IMR-90 (cell line): ENCODE measurements at regions not wholly inside any gene's neighbourhood (a gene's known extent, or its start where the extent isn't known, plus 50 kb on each side); places are given as distances from the start of the nearest gene placed in this dataset.

Source experiments
- ATAC-seq: fragments of 200-7000 bp; cut with Tn5 transposase; 2 replicates; pipeline ENCODE4 v1.9.1; 2020; ENCODE audit warnings: low read depth, mild to moderate bottlenecking, moderate library complexity
- BruUV-seq: library from RNA; stranded (reverse); fragments of 400-500 nt; replicated peaks from 2 replicates; lab custom pipeline; 2021; lab: Mats Ljungman, UMichigan
- CTCF ChIA-PET: fragments of 300-600 bp; formaldehyde crosslinking; extraction: SDS; loops from one replicate; lab custom pipeline; 2021; ENCODE audit warnings: antibody characterized with exemption; lab: Yijun Ruan, JAX
- POLR2A ChIA-PET: fragments of 300-600 bp; sonication (Branson Sonifier 250); formaldehyde crosslinking; loops from one replicate; lab custom pipeline; 2022; ENCODE audit warnings: antibody characterized with exemption; ENCODE audit not compliant: unreplicated experiment; lab: Charles Lee
- DNase-seq: peaks from one replicate; pipeline ENCODE4 v3.0.0; 2013
- H2AFZ ChIP-seq: replicated peaks from 2 replicates; pipeline ENCODE3; 2013; ENCODE audit warnings: low read length, mild to moderate bottlenecking; ENCODE audit not compliant: poor library complexity
- H2AK5ac ChIP-seq: 2 replicates; pipeline ENCODE4 v1.6.1; 2013; ENCODE audit warnings: low read depth, low read length, inconsistent platforms
- H2AK9ac ChIP-seq: replicated peaks from 2 replicates; pipeline ENCODE3; 2013; ENCODE audit warnings: mild to moderate bottlenecking, low read depth, low read length, moderate library complexity; ENCODE audit not compliant: poor library complexity
- H2BK120ac ChIP-seq: 2 replicates; pipeline ENCODE4 v1.6.1; 2013; ENCODE audit warnings: low read depth, low read length, inconsistent platforms
- H2BK15ac ChIP-seq: 3 replicates; pipeline ENCODE4 v1.6.1; 2013; ENCODE audit warnings: low read depth, low read length, inconsistent platforms
- H2BK20ac ChIP-seq: 2 replicates; pipeline ENCODE4 v1.6.1; 2013; ENCODE audit warnings: low read depth, mild to moderate bottlenecking, inconsistent platforms, low read length, moderate library complexity
- H2BK5ac ChIP-seq: 2 replicates; pipeline ENCODE4 v1.6.1; 2013; ENCODE audit warnings: mild to moderate bottlenecking, low read depth, low read length, inconsistent platforms; ENCODE audit not compliant: poor library complexity, severe bottlenecking
- H3K14ac ChIP-seq: replicated peaks from 2 replicates; pipeline ENCODE4 v1.6.1; 2013; ENCODE audit warnings: low read depth, low read length, inconsistent platforms
- H3K18ac ChIP-seq: 2 replicates; pipeline ENCODE4 v1.6.1; 2013; ENCODE audit warnings: low read depth, low read length, control low read depth
- H3K23ac ChIP-seq: 2 replicates; pipeline ENCODE4 v1.6.1; 2013; ENCODE audit warnings: low read depth, low read length, inconsistent platforms
- H3K27ac ChIP-seq: 2 replicates; pipeline ENCODE4 v1.5.1; 2013; ENCODE audit warnings: mild to moderate bottlenecking, control low read depth, low read length; ENCODE audit not compliant: insufficient read depth
- H3K27me3 ChIP-seq: 2 replicates; pipeline ENCODE4 v1.6.1; 2013; ENCODE audit warnings: low read length; ENCODE audit not compliant: control insufficient read depth, insufficient read depth
- H3K36me3 ChIP-seq: 2 replicates; pipeline ENCODE4 v1.6.1; 2013; ENCODE audit warnings: low read length, mixed read lengths; ENCODE audit not compliant: control insufficient read depth, insufficient read depth
- H3K4ac ChIP-seq: 2 replicates; pipeline ENCODE4 v1.6.1; 2013; ENCODE audit warnings: low read depth, low read length, inconsistent platforms
- H3K4me1 ChIP-seq: 2 replicates; pipeline ENCODE4 v1.6.1; 2013; ENCODE audit warnings: low read length, mixed read lengths; ENCODE audit not compliant: control insufficient read depth, insufficient read depth
- H3K4me2 ChIP-seq: 2 replicates; pipeline ENCODE4 v1.6.1; 2013; ENCODE audit warnings: low read depth, mild to moderate bottlenecking, control low read depth, low read length, moderate library complexity
- H3K4me3 ChIP-seq: 2 replicates; pipeline ENCODE4 v1.5.1; 2013; ENCODE audit warnings: low read depth, mild to moderate bottlenecking, control low read depth, low read length, moderate library complexity; ENCODE audit not compliant: insufficient read depth
- H3K56ac ChIP-seq: 2 replicates; pipeline ENCODE4 v1.6.1; 2013; ENCODE audit warnings: low read length, inconsistent platforms; ENCODE audit not compliant: insufficient read depth; ENCODE audit errors: extremely low read depth
- H3K79me1 ChIP-seq, 2 experiments: 2 replicates each; pipeline ENCODE4 v1.6.1; 2013; ENCODE audit warnings: low read length in 2 of 2, inconsistent platforms in 1 of 2, low read depth in 1 of 2
- H3K9ac ChIP-seq: 2 replicates; pipeline ENCODE4 v1.6.1; 2013; ENCODE audit warnings: low read depth, low read length, control low read depth
- H3K9me1 ChIP-seq: 2 replicates; pipeline ENCODE4 v1.6.1; 2013; ENCODE audit warnings: low read length, inconsistent platforms; ENCODE audit not compliant: insufficient read depth
- H3K9me3 ChIP-seq: 2 replicates; pipeline ENCODE4 v1.6.1; 2013; ENCODE audit warnings: low read length; ENCODE audit not compliant: control insufficient read depth, insufficient read depth
- H4K20me1 ChIP-seq: 2 replicates; pipeline ENCODE4 v1.6.1; 2013; ENCODE audit warnings: low read length, inconsistent platforms; ENCODE audit not compliant: insufficient read depth
- H4K5ac ChIP-seq: 2 replicates; pipeline ENCODE4 v1.6.1; 2013; ENCODE audit warnings: mild to moderate bottlenecking, low read depth, low read length, control low read depth
- H4K8ac ChIP-seq, 2 experiments: 2 replicates each; pipeline ENCODE4 v1.6.1; 2013; ENCODE audit warnings: low read depth in 2 of 2, low read length in 2 of 2, control low read depth in 1 of 2, inconsistent platforms in 1 of 2
- H4K91ac ChIP-seq: 2 replicates; pipeline ENCODE4 v1.6.1; 2013; ENCODE audit warnings: low read depth, low read length, inconsistent platforms; ENCODE audit not compliant: insufficient read depth
- BHLHE40 ChIP-seq: fragments of 150-350 bp; IDR thresholded peaks from 2 replicates; pipeline ENCODE4 v1.6.1; 2016; ENCODE audit warnings: mild to moderate bottlenecking, low read depth, low read length
- CEBPB ChIP-seq: IDR thresholded peaks from 2 replicates; pipeline ENCODE4 v1.6.1; 2012; ENCODE audit warnings: low read depth, low read length, improper control_type of control experiment
- CHD1 ChIP-seq: IDR thresholded peaks from 2 replicates; pipeline ENCODE4 v1.6.1; 2012; ENCODE audit warnings: low read depth, low read length, improper control_type of control experiment
- FOS ChIP-seq: fragments of 150-350 bp; IDR thresholded peaks from 2 replicates; pipeline ENCODE4 v1.6.1; 2016; ENCODE audit warnings: low read depth, low read length
- MAFK ChIP-seq: IDR thresholded peaks from 2 replicates; pipeline ENCODE4 v1.6.1; 2012; ENCODE audit warnings: low read depth, low read length, improper control_type of control experiment
- MAZ ChIP-seq: IDR thresholded peaks from 2 replicates; pipeline ENCODE4 v1.6.1; 2012; ENCODE audit warnings: low read depth, mild to moderate bottlenecking, low read length, improper control_type of control experiment, moderate library complexity, borderline replicate concordance
- MXI1 ChIP-seq: IDR thresholded peaks from 2 replicates; pipeline ENCODE4 v1.6.1; 2012; ENCODE audit warnings: low read depth, mild to moderate bottlenecking, low read length, moderate library complexity, borderline replicate concordance
- POLR2A ChIP-seq: IDR thresholded peaks from 2 replicates; pipeline ENCODE4 v1.6.1; 2012; ENCODE audit warnings: mild to moderate bottlenecking, low read depth, low read length
- RAD21 ChIP-seq: IDR thresholded peaks from 2 replicates; pipeline ENCODE4 v1.6.1; 2012; ENCODE audit warnings: low read length, improper control_type of control experiment
- RCOR1 ChIP-seq: IDR thresholded peaks from 2 replicates; pipeline ENCODE4 v1.6.1; 2012; ENCODE audit warnings: mild to moderate bottlenecking, low read length, improper control_type of control experiment; ENCODE audit not compliant: insufficient replicate concordance
- SMC3 ChIP-seq: fragments of 150-350 bp; IDR thresholded peaks from 2 replicates; pipeline ENCODE4 v1.6.1; 2016; ENCODE audit warnings: low read depth, mild to moderate bottlenecking, antibody characterized with exemption, low read length, moderate library complexity
- WGBS, 2 experiments: methylation state at CpG; one replicate each; pipeline versions ENCODE4 v1.1.5 to v1.1.7; 2013; ENCODE audit warnings: missing lambda C conversion rate in 2 of 2; ENCODE audit not compliant: insufficient read length in 1 of 2; ENCODE audit errors: extremely low coverage in 2 of 2; 5-methylcytosine and 5-hydroxymethylcytosine counted together
- dilution Hi-C: fragments of 300-500 bp; cut with HindIII; formaldehyde crosslinking; loops from one replicate; pipeline ENCODE4 v1.14.3; 2018; ENCODE audit warnings: low sequenced_read_pairs; ENCODE audit not compliant: unreplicated experiment
- in situ Hi-C: fragments of 300-500 bp; cut with MboI; formaldehyde crosslinking; loops from 3 replicates; pipeline ENCODE4 v1.14.3; 2019; ENCODE audit warnings: low sequenced_read_pairs, inconsistent platforms, mixed read lengths
- intact Hi-C: fragments of 100-400 bp; cut with micrococcal nuclease; formaldehyde crosslinking; loops from 2 replicates; pipeline ENCODE4 v1.10.0; 2022
- TF ChIP-seq, protein P1 (sequence below): fragments of 150-350 bp; IDR thresholded peaks from 2 replicates; pipeline ENCODE4 v1.6.1; 2016; ENCODE audit warnings: low read depth, mild to moderate bottlenecking, low read length, moderate library complexity, borderline replicate concordance
- TF ChIP-seq, protein P2 (sequence below): fragments of 150-350 bp; IDR thresholded peaks from 2 replicates; pipeline ENCODE4 v1.6.1; 2017; ENCODE audit warnings: mild to moderate bottlenecking, antibody characterized with exemption, low read length, low read depth

DNA sequence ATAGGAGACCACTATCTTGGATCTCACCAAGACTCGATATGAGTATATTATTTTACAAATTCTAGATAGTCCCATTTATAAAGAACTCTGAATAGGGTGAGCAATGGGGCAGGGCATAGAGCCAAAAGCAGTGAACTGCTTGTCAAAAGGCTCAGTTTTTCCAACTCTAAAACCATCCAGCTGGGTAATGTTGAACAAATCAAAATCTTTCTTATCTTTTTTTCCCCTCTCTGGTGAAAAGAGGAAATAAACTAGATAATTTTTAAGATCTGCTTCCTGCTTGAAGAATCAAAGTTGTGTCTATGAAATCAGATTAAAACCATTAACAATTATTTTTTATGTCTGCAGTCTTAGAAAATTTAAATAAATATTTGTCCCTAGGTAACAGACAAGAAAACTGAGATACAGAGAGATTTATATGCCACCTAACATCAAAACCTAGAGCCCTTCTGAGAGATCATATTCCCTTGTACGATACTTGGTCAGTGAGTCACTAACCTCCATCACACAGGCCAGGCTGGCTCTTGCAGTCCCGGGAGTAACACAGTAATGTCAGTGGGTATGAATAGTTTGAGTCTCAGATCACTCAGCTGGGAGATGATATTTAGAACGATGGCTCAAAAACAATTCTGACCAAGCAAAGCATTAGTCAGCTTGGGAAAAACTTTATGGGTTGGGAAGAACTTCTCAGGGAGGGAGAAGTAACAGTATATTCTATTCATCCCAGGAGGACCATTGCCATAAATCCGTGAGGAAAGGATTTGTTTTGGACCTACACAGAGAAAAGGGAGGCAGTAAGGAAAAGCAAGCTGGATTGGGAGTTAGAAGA is 178.8 kb downstream of the REEP3 start:
- Histone ChIP-seq H3K14ac (peak overlapping the region; percentile 23; the same call in 1 of the 2 replicates), H4K91ac (0 out of 2 replicates have a peak overlapping the region, but pooled peaks have one; percentile 4), H2BK20ac (peak overlapping the region; percentile 77; the same call in 1 of the 2 replicates), H2AK5ac (no peak overlapping the region), H3K56ac (peak overlapping the region; percentile 72), H2BK5ac (peak overlapping the region; percentile 93), H4K8ac (peak overlapping the region; percentile 6 to 81; a peak in 3 of 4 replicates), H4K5ac (peak overlapping the region; percentile 57; the same call in 1 of the 2 replicates), H3K4ac (peak overlapping the region; percentile 44; the same call in 1 of the 2 replicates), H3K9me3 (no peaks in the 10 kb centered on the region), H4K20me1 (no peaks in the 10 kb centered on the region), H2AK9ac (no peak overlapping the region), H3K27ac (peak overlapping the region; percentile 7; the same call in 1 of the 2 replicates), H3K18ac (peak overlapping the region; percentile 69; the same call in 1 of the 2 replicates), H2AFZ (no peak overlapping the region), H2BK15ac (0 out of 3 replicates have a peak overlapping the region, but pooled peaks have one; percentile 21), H3K27me3 (no peaks in the 10 kb centered on the region), H3K4me3 (no peak overlapping the region), H3K23ac (peak overlapping the region; percentile 51; the same call in 1 of the 2 replicates), H3K4me1 (peaks cover 6% of the 10 kb centered on the region), H3K79me1 (no peaks in the 10 kb centered on the region), H2BK120ac (peak overlapping the region; percentile 88), H3K9me1 (peaks cover 7% of the 10 kb centered on the region), H3K9ac (no peak overlapping the region), H3K4me2 (peak overlapping the region; percentile 77), H3K36me3 (no peaks in the 10 kb centered on the region)
- ChIA-PET CTCF (interaction anchor here (1.5 kb wide), 1 partner anchor 533 kb away, joined by 5 read pairs; no protein-coding TSS in a partner anchor), POLR2A (interaction anchor here (0.5 kb wide), 1 partner anchor 520 kb away, joined by 3 read pairs; no protein-coding TSS in a partner anchor)
- DNase-seq (peak; percentile 99), ATAC-seq (peak; percentile 96)
- BruUV-seq = no TSS peak
- TF ChIP-seq MAFK (0 out of 2 replicates have a peak, but pooled peaks have one; percentile 2), RCOR1 (peak; percentile 74), POLR2A (no peak), CEBPB (peak; percentile 74), MXI1 (0 out of 2 replicates have a peak, but pooled peaks have one; percentile 33), FOS (peak; percentile 89), SMC3 (no peak), CHD1 (no peak), MAZ (no peak), RAD21 (no peak), BHLHE40 (peak; percentile 62; the same call in 1 of the 2 replicates)
- TF ChIP-seq, protein P1, sequence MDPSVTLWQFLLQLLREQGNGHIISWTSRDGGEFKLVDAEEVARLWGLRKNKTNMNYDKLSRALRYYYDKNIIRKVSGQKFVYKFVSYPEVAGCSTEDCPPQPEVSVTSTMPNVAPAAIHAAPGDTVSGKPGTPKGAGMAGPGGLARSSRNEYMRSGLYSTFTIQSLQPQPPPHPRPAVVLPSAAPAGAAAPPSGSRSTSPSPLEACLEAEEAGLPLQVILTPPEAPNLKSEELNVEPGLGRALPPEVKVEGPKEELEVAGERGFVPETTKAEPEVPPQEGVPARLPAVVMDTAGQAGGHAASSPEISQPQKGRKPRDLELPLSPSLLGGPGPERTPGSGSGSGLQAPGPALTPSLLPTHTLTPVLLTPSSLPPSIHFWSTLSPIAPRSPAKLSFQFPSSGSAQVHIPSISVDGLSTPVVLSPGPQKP = no peak
- TF ChIP-seq, protein P2, sequence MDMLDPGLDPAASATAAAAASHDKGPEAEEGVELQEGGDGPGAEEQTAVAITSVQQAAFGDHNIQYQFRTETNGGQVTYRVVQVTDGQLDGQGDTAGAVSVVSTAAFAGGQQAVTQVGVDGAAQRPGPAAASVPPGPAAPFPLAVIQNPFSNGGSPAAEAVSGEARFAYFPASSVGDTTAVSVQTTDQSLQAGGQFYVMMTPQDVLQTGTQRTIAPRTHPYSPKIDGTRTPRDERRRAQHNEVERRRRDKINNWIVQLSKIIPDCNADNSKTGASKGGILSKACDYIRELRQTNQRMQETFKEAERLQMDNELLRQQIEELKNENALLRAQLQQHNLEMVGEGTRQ = no peak
- intact Hi-C loops = loop anchor here (2.0 kb wide), 1 partner anchor 69 kb away; no protein-coding TSS in a partner anchor
- in situ Hi-C loops = no loop called here
- WGBS, 2 experiments = no CpG with 5 or more reads among the region's 5 CpGs
- dilution Hi-C loops = loop anchor here (25.0 kb wide), 1 partner anchor 538 kb away; no protein-coding TSS in a partner anchor
